Esophagus muscularis mucosa (tissue), 4 donors: ENCODE measurements at regions not wholly inside any gene's neighbourhood (a gene's known extent, or its start where the extent isn't known, plus 50 kb on each side); places are given as distances from the start of the nearest gene placed in this dataset.

Source experiments
- EP300 ChIP-seq: sonication (generic); formaldehyde crosslinking; IDR thresholded peaks from one replicate; pipeline ENCODE4 v1.6.1; 2017; ENCODE audit warnings: antibody characterized with exemption
- POLR2A ChIP-seq: fragments of 450-650 bp; IDR thresholded peaks from one replicate; pipeline ENCODE4 v1.6.1; 2017; ENCODE audit warnings: antibody characterized with exemption, moderate library complexity, mild to moderate bottlenecking, low read depth
- POLR2AphosphoS5 ChIP-seq, 2 donors: sonication (generic); formaldehyde crosslinking; IDR thresholded peaks; one replicate each; pipeline ENCODE4 v1.6.1; 2017; ENCODE audit warnings: antibody characterized with exemption in 2 of 2
- TF ChIP-seq, protein P1 (sequence below), 3 experiments: fragments of 200-600 bp in 2 of 3; fragments of 450-650 bp in 1 of 3; sonication (generic) in 2 of 3; IDR thresholded peaks; one replicate each; pipeline ENCODE4 v1.5.1; 2017 to 2019; ENCODE audit warnings: antibody characterized with exemption in 3 of 3, mild to moderate bottlenecking in 2 of 3, moderate library complexity in 1 of 3

DNA sequence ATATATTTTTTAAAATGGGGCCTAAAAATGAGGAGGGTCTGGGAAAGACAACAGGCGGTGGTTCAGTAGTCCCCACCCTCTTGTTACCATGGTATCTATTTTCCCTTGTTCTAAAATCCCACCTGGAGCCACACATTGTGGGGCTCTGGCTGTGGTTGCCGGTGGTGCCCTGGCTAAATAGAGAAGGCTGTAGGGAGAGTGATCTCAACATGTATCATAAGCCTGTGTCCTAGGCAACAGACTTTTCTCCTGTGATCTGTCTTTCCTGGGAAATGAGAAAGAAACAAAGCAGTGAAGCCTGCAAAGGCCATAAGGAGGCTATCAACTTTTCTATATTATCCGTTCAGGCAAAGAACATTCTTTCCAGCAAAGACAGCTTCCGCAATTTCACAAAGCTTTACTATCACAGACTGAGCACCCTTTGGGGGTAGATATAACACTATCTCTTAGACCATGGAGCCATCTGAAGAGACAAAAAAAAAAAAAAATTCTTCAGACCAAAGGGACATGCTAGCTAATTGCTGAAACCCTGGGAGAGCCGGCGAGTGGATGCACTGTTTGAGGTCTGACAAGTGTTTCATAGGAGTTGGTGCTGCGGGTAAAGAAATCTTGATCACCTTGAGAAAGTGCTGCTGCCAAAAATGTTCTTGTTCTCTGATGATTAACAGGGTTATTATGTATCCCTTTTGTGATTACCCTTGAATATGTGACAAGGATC is 879.2 kb upstream of the DDX18 start:
- TF ChIP-seq EP300 (no peak), POLR2A (no peak), POLR2AphosphoS5 (IDR thresholded peaks at IDR 0.05) (no peak)
- TF ChIP-seq, protein P1, sequence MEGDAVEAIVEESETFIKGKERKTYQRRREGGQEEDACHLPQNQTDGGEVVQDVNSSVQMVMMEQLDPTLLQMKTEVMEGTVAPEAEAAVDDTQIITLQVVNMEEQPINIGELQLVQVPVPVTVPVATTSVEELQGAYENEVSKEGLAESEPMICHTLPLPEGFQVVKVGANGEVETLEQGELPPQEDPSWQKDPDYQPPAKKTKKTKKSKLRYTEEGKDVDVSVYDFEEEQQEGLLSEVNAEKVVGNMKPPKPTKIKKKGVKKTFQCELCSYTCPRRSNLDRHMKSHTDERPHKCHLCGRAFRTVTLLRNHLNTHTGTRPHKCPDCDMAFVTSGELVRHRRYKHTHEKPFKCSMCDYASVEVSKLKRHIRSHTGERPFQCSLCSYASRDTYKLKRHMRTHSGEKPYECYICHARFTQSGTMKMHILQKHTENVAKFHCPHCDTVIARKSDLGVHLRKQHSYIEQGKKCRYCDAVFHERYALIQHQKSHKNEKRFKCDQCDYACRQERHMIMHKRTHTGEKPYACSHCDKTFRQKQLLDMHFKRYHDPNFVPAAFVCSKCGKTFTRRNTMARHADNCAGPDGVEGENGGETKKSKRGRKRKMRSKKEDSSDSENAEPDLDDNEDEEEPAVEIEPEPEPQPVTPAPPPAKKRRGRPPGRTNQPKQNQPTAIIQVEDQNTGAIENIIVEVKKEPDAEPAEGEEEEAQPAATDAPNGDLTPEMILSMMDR (IDR thresholded peaks at IDR 0.05): no peak
